Adrenal gland (tissue), 5 donors: ENCODE measurements at regions not wholly inside any gene's neighbourhood (a gene's known extent, or its start where the extent isn't known, plus 50 kb on each side); places are given as distances from the start of the nearest gene placed in this dataset.

Experiments used
- POLR2A ChIP-seq, 2 donors: fragments of 450-650 bp; IDR thresholded peaks; one replicate each; pipeline ENCODE4 v1.6.1; 2017; ENCODE audit warnings: antibody characterized with exemption in 2 of 2, mild to moderate bottlenecking in 2 of 2, moderate library complexity in 1 of 2
- TF ChIP-seq, protein P1 (sequence below), 6 experiments: fragments of 450-650 bp in 4 of 6; fragments of 200-600 bp in 2 of 6; sonication (generic) in 1 of 6; IDR thresholded peaks; 1 replicate in 5 of 6; 2 replicates in 1 of 6; pipeline versions ENCODE4 v1.5.1 to v1.8.0; 2016 to 2021; ENCODE audit warnings: antibody characterized with exemption in 6 of 6, mild to moderate bottlenecking in 2 of 6, moderate library complexity in 1 of 6
- donor health status: DM: no; HTN: no; CAD: no.

DNA sequence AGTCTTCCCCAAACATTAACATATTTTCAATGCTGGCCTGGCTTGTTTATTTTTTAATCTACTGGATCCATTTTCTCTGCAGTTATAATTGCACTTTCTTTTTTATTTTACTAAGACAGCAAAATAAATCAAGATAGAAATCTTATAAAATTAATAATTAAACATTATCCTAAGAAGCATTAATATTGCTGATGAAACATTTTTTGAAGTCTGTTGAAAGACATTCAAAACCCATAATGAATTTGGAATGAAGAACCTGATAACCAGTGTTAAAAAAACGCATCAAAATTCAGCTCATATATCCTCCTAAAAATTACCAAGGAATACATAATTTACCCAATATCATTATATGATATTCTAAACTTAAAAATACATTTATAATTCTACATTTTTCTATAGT, 675.7 kb upstream of the PRMT6 start:
- TF ChIP-seq POLR2A (IDR thresholded peaks at IDR 0.05), result no peak
- TF ChIP-seq, protein P1, sequence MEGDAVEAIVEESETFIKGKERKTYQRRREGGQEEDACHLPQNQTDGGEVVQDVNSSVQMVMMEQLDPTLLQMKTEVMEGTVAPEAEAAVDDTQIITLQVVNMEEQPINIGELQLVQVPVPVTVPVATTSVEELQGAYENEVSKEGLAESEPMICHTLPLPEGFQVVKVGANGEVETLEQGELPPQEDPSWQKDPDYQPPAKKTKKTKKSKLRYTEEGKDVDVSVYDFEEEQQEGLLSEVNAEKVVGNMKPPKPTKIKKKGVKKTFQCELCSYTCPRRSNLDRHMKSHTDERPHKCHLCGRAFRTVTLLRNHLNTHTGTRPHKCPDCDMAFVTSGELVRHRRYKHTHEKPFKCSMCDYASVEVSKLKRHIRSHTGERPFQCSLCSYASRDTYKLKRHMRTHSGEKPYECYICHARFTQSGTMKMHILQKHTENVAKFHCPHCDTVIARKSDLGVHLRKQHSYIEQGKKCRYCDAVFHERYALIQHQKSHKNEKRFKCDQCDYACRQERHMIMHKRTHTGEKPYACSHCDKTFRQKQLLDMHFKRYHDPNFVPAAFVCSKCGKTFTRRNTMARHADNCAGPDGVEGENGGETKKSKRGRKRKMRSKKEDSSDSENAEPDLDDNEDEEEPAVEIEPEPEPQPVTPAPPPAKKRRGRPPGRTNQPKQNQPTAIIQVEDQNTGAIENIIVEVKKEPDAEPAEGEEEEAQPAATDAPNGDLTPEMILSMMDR (IDR thresholded peaks at IDR 0.05), result no peak
